ENCODE measurements at regions not wholly inside any gene's neighbourhood (a gene's known extent, or its start where the extent isn't known, plus 50 kb on each side); places are given as distances from the start of the nearest gene placed in this dataset.

DNA sequence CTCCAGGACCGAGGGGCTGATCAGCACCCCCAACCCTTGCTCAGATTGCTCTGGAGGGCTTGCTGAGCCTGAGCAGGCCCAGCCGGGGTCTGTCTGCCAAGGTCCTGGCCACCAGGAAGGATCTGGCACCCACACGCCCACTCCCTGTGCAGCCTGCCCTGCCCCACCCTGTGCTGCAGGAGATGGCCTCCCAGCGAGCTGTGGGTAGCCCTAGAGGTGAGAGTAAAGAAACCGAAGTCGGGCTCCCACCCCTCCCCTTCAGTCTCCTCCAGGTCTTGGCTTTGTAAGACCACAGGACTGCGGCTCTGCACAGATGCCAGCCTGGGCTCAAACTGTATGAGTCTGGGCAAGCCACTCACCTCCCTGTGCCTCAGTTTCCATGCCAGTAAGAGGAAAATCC, 307.8 kb downstream of the BCL11B start:
- TF ChIP-seq, protein P1, sequence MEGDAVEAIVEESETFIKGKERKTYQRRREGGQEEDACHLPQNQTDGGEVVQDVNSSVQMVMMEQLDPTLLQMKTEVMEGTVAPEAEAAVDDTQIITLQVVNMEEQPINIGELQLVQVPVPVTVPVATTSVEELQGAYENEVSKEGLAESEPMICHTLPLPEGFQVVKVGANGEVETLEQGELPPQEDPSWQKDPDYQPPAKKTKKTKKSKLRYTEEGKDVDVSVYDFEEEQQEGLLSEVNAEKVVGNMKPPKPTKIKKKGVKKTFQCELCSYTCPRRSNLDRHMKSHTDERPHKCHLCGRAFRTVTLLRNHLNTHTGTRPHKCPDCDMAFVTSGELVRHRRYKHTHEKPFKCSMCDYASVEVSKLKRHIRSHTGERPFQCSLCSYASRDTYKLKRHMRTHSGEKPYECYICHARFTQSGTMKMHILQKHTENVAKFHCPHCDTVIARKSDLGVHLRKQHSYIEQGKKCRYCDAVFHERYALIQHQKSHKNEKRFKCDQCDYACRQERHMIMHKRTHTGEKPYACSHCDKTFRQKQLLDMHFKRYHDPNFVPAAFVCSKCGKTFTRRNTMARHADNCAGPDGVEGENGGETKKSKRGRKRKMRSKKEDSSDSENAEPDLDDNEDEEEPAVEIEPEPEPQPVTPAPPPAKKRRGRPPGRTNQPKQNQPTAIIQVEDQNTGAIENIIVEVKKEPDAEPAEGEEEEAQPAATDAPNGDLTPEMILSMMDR (IDR thresholded peaks at IDR 0.05) = no peak
- TF ChIP-seq ZFX (IDR thresholded peaks at IDR 0.05; ENCODE audit: borderline replicate concordance) = no peak
